ENCODE measurements at regions not wholly inside any gene's neighbourhood (a gene's known extent, or its start where the extent isn't known, plus 50 kb on each side); places are given as distances from the start of the nearest gene placed in this dataset.

DNA sequence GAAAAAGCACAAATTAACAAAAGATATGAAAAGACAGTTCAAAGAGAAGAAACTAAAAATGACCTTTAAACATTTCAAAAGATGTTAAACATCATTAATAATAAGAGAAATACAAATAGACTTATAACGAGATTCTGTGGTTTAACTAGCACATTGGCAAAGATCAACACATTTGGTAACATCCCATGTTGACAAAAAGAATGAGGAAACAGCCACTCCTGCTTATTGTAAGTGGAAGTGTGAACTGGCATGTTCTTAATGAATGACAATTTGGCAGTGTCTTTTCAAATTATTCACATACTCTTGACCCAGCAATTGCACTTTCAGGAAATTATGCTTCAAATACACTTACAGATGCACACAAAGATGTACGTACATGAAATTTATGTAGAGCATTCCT is 176.3 kb downstream of the TLE1 start:
- Histone ChIP-seq H3K9me3 (ENCODE audit: control insufficient read depth, low read length) (no peaks in the 10 kb centered on the region), H3K4me3 (ENCODE audit: extremely low read depth, insufficient read depth, low read length, poor library complexity, severe bottlenecking) (no peak overlapping the region)
- WGBS, 2 experiments (ENCODE audit: insufficient coverage in 2 of 2), result no CpG with 5 or more reads among the region's 2 CpGs

DNA sequence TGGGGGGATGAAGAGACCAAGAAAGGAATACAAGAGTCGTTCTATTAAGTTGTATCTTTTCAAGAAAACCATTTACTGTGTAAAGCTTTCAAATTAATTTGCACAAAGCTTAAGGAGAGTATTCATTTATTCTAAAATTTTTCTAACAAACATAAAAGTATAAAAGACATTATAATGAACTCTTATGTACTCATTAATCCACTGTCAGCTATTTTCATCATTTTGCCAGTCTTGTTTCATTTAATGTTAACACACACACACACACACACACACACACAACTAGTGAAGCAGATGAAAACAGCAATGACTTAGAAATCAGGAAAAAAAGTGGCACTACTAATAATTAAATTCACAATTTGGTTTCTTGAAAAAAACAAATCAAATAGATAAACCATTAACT is 176.7 kb downstream of the TLE1 start:
- WGBS, 2 experiments (ENCODE audit: insufficient coverage in 2 of 2), result no CpG with 5 or more reads among the region's 1 CpG
- no peaks in the 10 kb centered on the region for H3K4me1 ChIP-seq (ENCODE audit: control insufficient read depth, insufficient read depth, low read length, poor library complexity, severe bottlenecking)
- no peaks in the 10 kb centered on the region for H3K9me3 ChIP-seq (ENCODE audit: control insufficient read depth, low read length)
- H3K4me3 ChIP-seq (ENCODE audit: extremely low read depth, insufficient read depth, low read length, poor library complexity, severe bottlenecking), result no peak overlapping the region
- no peak overlapping the region for H3K27ac ChIP-seq (ENCODE audit: low read depth, low read length, severe bottlenecking)
- H3K36me3 ChIP-seq (ENCODE audit: control insufficient read depth, insufficient read depth, low read length), result no peaks in the 10 kb centered on the region

More for the DNA sequence above, 176.3 kb downstream of the TLE1 start:
- no peak overlapping the region for H3K27ac ChIP-seq (ENCODE audit: low read depth, low read length, severe bottlenecking)
- no peaks in the 10 kb centered on the region for H3K4me1 ChIP-seq (ENCODE audit: control insufficient read depth, insufficient read depth, low read length, poor library complexity, severe bottlenecking)
- no peaks in the 10 kb centered on the region for H3K36me3 ChIP-seq (ENCODE audit: control insufficient read depth, insufficient read depth, low read length)

- Histone ChIP-seq H3K4me1 (ENCODE audit: control insufficient read depth, insufficient read depth, low read length, poor library complexity, severe bottlenecking) (no peaks in the 10 kb centered on the region), H3K27ac (ENCODE audit: low read depth, low read length, severe bottlenecking) (no peak overlapping the region), H3K4me3 (ENCODE audit: extremely low read depth, insufficient read depth, low read length, poor library complexity, severe bottlenecking) (no peak overlapping the region), H3K36me3 (ENCODE audit: control insufficient read depth, insufficient read depth, low read length) (no peaks in the 10 kb centered on the region), H3K9me3 (ENCODE audit: control insufficient read depth, low read length) (no peaks in the 10 kb centered on the region)
- 93 to 96% methylated on average over 7 to 10 of the region's 12 CpGs for WGBS, 2 experiments (ENCODE audit: insufficient coverage in 2 of 2)
These were observed 180.9 kb downstream of the TLE1 start for GRCh38 chr9:81508476-81508875.

DNA sequence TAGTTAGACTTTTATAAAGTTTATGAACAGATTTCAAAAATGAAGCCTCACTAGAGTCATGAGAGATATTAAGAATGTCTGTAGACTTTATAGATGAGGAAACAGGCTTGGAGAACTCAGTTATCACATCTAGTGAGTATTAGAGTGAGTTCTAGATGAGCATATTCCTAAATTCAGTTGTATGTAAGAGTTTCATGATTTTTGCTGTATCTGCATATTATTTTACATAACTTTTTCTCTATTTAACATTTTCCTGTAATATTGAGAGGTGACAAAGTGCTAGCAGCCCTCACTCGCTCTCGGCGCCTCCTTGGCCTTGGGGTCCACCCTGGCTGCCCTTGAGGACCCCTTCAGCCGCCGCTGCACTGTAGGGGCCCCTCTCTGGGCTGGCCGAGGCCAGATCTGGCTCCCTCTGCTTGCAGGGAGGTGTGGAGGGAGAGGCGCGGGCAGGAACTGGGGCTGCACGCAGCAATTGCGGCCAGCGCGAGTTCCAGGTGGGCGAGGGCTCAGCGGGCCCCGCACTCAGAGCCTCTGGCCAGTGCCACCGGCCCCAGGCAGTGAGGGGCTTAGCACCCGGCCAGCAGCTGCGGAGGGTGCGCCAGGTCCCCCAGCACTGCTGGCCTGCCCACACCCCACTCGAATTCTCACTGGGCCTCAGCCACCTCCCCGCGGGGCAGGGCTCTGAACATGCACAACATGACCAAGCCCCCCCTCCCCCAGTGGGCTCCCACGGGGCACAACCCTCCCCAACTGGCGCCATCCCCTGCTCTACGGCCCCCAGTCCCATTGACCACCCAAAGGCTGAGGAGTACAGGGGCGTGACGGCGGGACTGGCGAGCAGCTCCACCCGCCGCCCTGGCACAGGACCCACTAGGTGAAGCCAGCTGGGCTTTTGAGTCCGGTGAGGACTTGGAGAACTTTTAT is 182.1 kb downstream of the TLE1 start:
- H3K27ac ChIP-seq (ENCODE audit: low read depth, low read length, severe bottlenecking), result no peak overlapping the region

GRCh38 chr9:81499594-81499993 is 189.8 kb downstream of the TLE1 start:
- Histone ChIP-seq H3K4me3 (ENCODE audit: extremely low read depth, insufficient read depth, low read length, poor library complexity, severe bottlenecking) (no peak overlapping the region), H3K4me1 (ENCODE audit: control insufficient read depth, insufficient read depth, low read length, poor library complexity, severe bottlenecking) (no peaks in the 10 kb centered on the region), H3K9me3 (ENCODE audit: control insufficient read depth, low read length) (no peaks in the 10 kb centered on the region), H3K36me3 (ENCODE audit: control insufficient read depth, insufficient read depth, low read length) (no peaks in the 10 kb centered on the region), H3K27ac (ENCODE audit: low read depth, low read length, severe bottlenecking) (no peak overlapping the region)
- WGBS, 2 experiments (ENCODE audit: insufficient coverage in 2 of 2), result 86 to 92% methylated on average over 1 to 2 of the region's 2 CpGs

More for the DNA sequence above, 182.1 kb downstream of the TLE1 start:
- Histone ChIP-seq H3K4me1 (ENCODE audit: control insufficient read depth, insufficient read depth, low read length, poor library complexity, severe bottlenecking) (no peaks in the 10 kb centered on the region), H3K4me3 (ENCODE audit: extremely low read depth, insufficient read depth, low read length, poor library complexity, severe bottlenecking) (no peak overlapping the region), H3K9me3 (ENCODE audit: control insufficient read depth, low read length) (no peaks in the 10 kb centered on the region), H3K36me3 (ENCODE audit: control insufficient read depth, insufficient read depth, low read length) (no peaks in the 10 kb centered on the region)
- 88 to 90% methylated on average over 20 to 29 of the region's 32 CpGs for WGBS, 2 experiments (ENCODE audit: insufficient coverage in 2 of 2)

DNA sequence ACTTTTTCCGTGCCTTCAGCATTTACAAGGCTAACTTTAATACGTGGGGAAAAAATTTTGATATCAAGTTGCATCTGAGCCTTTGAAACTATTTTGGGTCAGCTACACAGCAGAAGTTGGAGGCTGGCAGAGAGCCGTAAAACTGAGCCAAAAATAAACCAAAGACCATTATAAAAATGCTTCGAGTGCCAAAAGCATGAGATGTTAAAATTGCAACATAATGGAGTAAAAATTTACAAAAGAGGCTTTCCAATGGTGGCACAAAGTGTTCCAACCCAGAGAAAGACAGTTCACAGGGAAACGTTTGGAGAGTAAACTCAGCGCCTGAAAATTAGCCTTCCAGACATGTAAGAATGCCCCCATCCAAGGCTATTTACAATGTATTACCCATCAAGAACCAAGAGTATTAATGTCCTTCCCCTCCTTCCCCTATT is 190.3 kb downstream of the TLE1 start:
- WGBS, 2 experiments (ENCODE audit: insufficient coverage in 2 of 2), result 93 to 100% methylated on average over 2 of the region's 6 CpGs
- Histone ChIP-seq H3K9me3 (ENCODE audit: control insufficient read depth, low read length) (no peaks in the 10 kb centered on the region), H3K36me3 (ENCODE audit: control insufficient read depth, insufficient read depth, low read length) (no peaks in the 10 kb centered on the region), H3K27ac (ENCODE audit: low read depth, low read length, severe bottlenecking) (no peak overlapping the region), H3K4me1 (ENCODE audit: control insufficient read depth, insufficient read depth, low read length, poor library complexity, severe bottlenecking) (no peaks in the 10 kb centered on the region), H3K4me3 (ENCODE audit: extremely low read depth, insufficient read depth, low read length, poor library complexity, severe bottlenecking) (no peak overlapping the region)

GRCh38 chr9:81498576-81498975 is 190.8 kb downstream of the TLE1 start:
- Histone ChIP-seq H3K4me1 (ENCODE audit: control insufficient read depth, insufficient read depth, low read length, poor library complexity, severe bottlenecking) (no peaks in the 10 kb centered on the region), H3K27ac (ENCODE audit: low read depth, low read length, severe bottlenecking) (no peak overlapping the region), H3K4me3 (ENCODE audit: extremely low read depth, insufficient read depth, low read length, poor library complexity, severe bottlenecking) (no peak overlapping the region), H3K9me3 (ENCODE audit: control insufficient read depth, low read length) (no peaks in the 10 kb centered on the region), H3K36me3 (ENCODE audit: control insufficient read depth, insufficient read depth, low read length) (no peaks in the 10 kb centered on the region)
- 80 to 93% methylated on average over 1 to 3 of the region's 5 CpGs for WGBS, 2 experiments (ENCODE audit: insufficient coverage in 2 of 2)

DNA sequence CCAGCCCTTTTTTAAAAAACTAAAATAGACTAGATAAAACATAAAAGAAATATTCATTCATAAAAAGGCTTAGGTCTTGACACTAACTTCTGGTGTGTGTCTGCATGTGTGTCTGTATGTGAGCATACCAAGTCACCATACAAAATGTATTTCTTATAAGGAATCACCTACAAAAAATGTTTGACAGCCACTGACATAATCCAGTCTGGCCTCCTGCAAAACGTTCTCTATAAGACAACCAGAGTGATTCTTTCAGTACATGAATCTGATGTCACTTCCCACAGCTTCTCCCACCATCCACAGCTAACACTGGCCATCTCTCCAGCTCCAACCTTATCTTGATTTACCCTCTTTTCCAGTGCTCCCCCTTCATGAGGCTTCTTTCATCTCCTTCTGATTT is 192.3 kb downstream of the TLE1 start:
- no peak overlapping the region for H3K27ac ChIP-seq (ENCODE audit: low read depth, low read length, severe bottlenecking)
- no peak overlapping the region for H3K4me3 ChIP-seq (ENCODE audit: extremely low read depth, insufficient read depth, low read length, poor library complexity, severe bottlenecking)
- WGBS, 2 experiments (ENCODE audit: insufficient coverage in 2 of 2), result 75 to 100% methylated on average over 1 of the region's 1 CpG
- no peaks in the 10 kb centered on the region for H3K36me3 ChIP-seq (ENCODE audit: control insufficient read depth, insufficient read depth, low read length)
- no peaks in the 10 kb centered on the region for H3K9me3 ChIP-seq (ENCODE audit: control insufficient read depth, low read length)
- no peaks in the 10 kb centered on the region for H3K4me1 ChIP-seq (ENCODE audit: control insufficient read depth, insufficient read depth, low read length, poor library complexity, severe bottlenecking)

DNA sequence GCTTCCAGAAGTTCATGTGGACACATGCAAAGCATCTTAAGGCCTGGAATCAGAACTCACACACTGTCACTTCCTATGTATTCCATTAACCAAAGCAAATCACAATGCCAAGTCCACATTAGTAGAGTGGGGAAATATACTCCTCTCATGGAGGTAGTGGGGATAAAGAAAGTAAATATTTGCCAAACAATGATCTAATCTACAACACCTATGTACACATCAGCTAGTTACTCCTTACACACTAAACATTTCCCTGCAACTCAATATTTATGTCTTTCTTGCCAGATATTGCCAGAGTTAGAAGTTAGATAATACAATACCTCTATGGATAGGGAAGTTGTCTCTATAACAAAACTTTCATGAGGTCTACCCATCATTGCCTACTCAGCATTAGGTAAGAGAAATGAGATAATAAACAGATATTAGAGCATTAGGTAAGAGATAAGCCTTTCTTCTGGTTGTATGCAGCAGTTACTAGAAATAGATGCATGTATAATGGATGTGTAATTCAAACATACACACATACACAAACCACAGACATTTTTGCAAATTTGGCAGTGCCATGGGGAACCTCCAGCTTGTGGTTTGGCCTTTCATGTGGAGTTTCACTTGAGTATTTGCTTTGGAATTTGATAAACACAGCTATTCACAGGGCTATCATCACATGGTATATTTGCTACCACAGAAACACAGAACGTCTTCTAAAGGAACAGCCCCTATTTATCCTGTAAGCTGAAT is 196.5 kb downstream of the TLE1 start:
- Histone ChIP-seq H3K27ac (ENCODE audit: low read depth, low read length, severe bottlenecking) (no peak overlapping the region), H3K9me3 (ENCODE audit: control insufficient read depth, low read length) (no peaks in the 10 kb centered on the region), H3K4me3 (ENCODE audit: extremely low read depth, insufficient read depth, low read length, poor library complexity, severe bottlenecking) (no peak overlapping the region), H3K36me3 (ENCODE audit: control insufficient read depth, insufficient read depth, low read length) (no peaks in the 10 kb centered on the region), H3K4me1 (ENCODE audit: control insufficient read depth, insufficient read depth, low read length, poor library complexity, severe bottlenecking) (no peaks in the 10 kb centered on the region)
- 80% methylated on average over 1 of the region's 1 CpG; no CpG with 5 or more reads in 1 of the 2 experiments for WGBS, 2 experiments (ENCODE audit: insufficient coverage in 2 of 2)

DNA sequence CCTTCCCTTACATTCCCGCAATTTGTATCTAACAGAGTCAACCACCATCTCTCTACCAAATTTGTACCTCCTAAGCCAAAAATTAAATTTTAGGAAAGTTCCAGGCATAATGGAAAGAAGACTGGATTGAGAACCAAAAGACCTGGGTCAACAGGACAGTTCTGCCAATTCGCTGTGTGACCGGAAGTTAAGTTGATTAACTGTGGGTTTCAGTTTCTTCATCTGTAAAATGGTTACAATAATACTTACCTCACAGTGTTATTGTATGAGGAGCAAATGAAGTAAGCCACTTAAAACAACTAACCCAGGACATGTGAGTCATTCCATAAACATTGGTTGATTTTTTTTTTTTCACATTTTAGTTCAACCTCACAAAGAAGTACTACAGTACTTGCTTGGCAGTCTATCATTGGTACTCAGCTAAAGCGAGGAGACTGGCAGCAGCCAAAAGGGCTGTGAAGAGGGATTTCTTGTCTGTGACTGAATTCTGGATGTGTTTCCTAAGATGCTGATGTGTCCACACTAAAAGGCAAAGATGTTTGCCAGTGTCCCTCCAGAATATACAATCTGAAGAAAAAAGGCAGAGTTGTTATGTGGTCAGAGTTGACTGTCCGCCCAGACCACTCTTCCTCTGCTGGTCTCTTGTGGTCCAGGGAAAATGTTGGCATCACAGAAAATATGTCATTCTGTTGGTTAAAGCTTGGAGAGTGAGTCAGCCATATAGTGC is 198.6 kb downstream of the TLE1 start:
- H3K36me3 ChIP-seq (ENCODE audit: control insufficient read depth, insufficient read depth, low read length), result no peaks in the 10 kb centered on the region
- H3K27ac ChIP-seq (ENCODE audit: low read depth, low read length, severe bottlenecking), result no peak overlapping the region
- no peak overlapping the region for H3K4me3 ChIP-seq (ENCODE audit: extremely low read depth, insufficient read depth, low read length, poor library complexity, severe bottlenecking)
- H3K4me1 ChIP-seq (ENCODE audit: control insufficient read depth, insufficient read depth, low read length, poor library complexity, severe bottlenecking), result no peaks in the 10 kb centered on the region
- no peaks in the 10 kb centered on the region for H3K9me3 ChIP-seq (ENCODE audit: control insufficient read depth, low read length)
- WGBS, 2 experiments (ENCODE audit: insufficient coverage in 2 of 2), result 92% methylated on average over 3 of the region's 5 CpGs; no CpG with 5 or more reads in 1 of the 2 experiments
